K562 (cell line): ENCODE measurements at regions not wholly inside any gene's neighbourhood (a gene's known extent, or its start where the extent isn't known, plus 50 kb on each side); places are given as distances from the start of the nearest gene placed in this dataset.

Source experiments
- ATAC-seq: fragments of 200-7000 bp; cut with Tn5 transposase; 3 replicates; pipeline ENCODE4 v1.9.1; 2020; ENCODE audit warnings: moderate library complexity
- BruUV-seq: library from RNA; stranded (reverse); fragments of 400-500 nt; replicated peaks from 2 replicates; lab custom pipeline; 2021; lab: Mats Ljungman, UMichigan
- CTCF ChIA-PET: fragments of 300-600 bp; formaldehyde crosslinking; extraction: SDS; loops from one replicate; lab custom pipeline; 2021; ENCODE audit warnings: low intra/inter-chr PET ratio; lab: Yijun Ruan, JAX
- POLR2A ChIA-PET: fragments of 300-600, 350-650 bp; sonication (Branson Sonifier 250); formaldehyde crosslinking; extraction: SDS; loops from one replicate; lab custom pipeline; 2021; ENCODE audit warnings: antibody characterized with exemption, inconsistent platforms; lab: Yijun Ruan, JAX
- DNase-seq, 4 experiments: peaks; one replicate each; pipeline versions ENCODE4 v3.0.0 to v3.0.0-alpha.2; 2011 to 2018; ENCODE audit warnings: low spot score in 3 of 4, mixed read lengths in 3 of 4; ENCODE audit errors: extremely low read depth in 1 of 4
- FAIRE-seq: peaks from 2 replicates; lab custom pipeline; 2011; peaks lifted over from hg19 to GRCh38; lab: Jason Lieb, UNC
- H2AFZ ChIP-seq: 2 replicates; pipeline ENCODE4 v1.6.0; 2011; ENCODE audit warnings: low read depth, low read length, control low read depth, inconsistent platforms
- H3K27ac ChIP-seq: fragments of 200-600 bp; 3 replicates; pipeline ENCODE4 v1.8.0; 2011; ENCODE audit warnings: low read depth, mild to moderate bottlenecking, control low read depth, inconsistent platforms, low read length, moderate library complexity, mixed read lengths; ENCODE audit errors: extremely low read depth
- H3K27me3 ChIP-seq, 2 experiments: fragments of 300-600 bp in 1 of 2; 2 replicates in 1 of 2; 3 replicates in 1 of 2; pipeline versions ENCODE4 v1.6.0 to v1.8.0; 2011; ENCODE audit warnings: inconsistent platforms in 2 of 2, low read length in 2 of 2, mild to moderate bottlenecking in 1 of 2, mixed read lengths in 1 of 2, moderate library complexity in 1 of 2; ENCODE audit not compliant: control insufficient read depth in 2 of 2, insufficient read depth in 2 of 2
- H3K36me3 ChIP-seq: fragments of 300-600 bp; 3 replicates; pipeline ENCODE4 v1.8.0; 2011; ENCODE audit warnings: mild to moderate bottlenecking, low read length, inconsistent platforms; ENCODE audit not compliant: control insufficient read depth, insufficient read depth
- H3K4me1 ChIP-seq, 2 experiments: fragments of 200-600 bp in 1 of 2; replicated peaks in 1 of 2; 2 replicates in 1 of 2; 3 replicates in 1 of 2; pipeline versions ENCODE4 v1.5.1 to v1.8.0; 2011; ENCODE audit warnings: inconsistent platforms in 2 of 2, low read length in 2 of 2, mild to moderate bottlenecking in 1 of 2, mixed read lengths in 1 of 2, moderate library complexity in 1 of 2; ENCODE audit not compliant: control insufficient read depth in 2 of 2, insufficient read depth in 2 of 2
- H3K4me2 ChIP-seq: 2 replicates; pipeline ENCODE4 v1.6.1; 2011; ENCODE audit warnings: low read length, control low read depth, inconsistent platforms, mixed read lengths; ENCODE audit not compliant: insufficient read depth
- H3K4me3 ChIP-seq: fragments of 200-600 bp; sonication (generic), shearing (Covaris generic); 2 replicates; pipeline ENCODE4 v1.5.1; 2016; ENCODE audit warnings: control low read depth, inconsistent platforms
- H3K79me2 ChIP-seq: fragments of 200-600 bp; 3 replicates; pipeline ENCODE4 v1.8.0; 2011; ENCODE audit warnings: low read length, inconsistent platforms; ENCODE audit not compliant: control insufficient read depth, insufficient read depth
- H3K9ac ChIP-seq, 2 experiments: 2 replicates each; pipeline versions ENCODE4 v1.6.0 to v1.6.1; 2011; ENCODE audit warnings: low read depth in 2 of 2, low read length in 2 of 2, control low read depth in 1 of 2, inconsistent platforms in 1 of 2, mild to moderate bottlenecking in 1 of 2, mixed read lengths in 1 of 2; ENCODE audit not compliant: insufficient read depth in 1 of 2
- H3K9me1 ChIP-seq: one replicate; pipeline ENCODE4 v1.6.0; 2011; ENCODE audit warnings: inconsistent platforms, mild to moderate bottlenecking, low read length, moderate library complexity; ENCODE audit not compliant: control insufficient read depth, insufficient read depth
- H3K9me3 ChIP-seq: replicated peaks from 2 replicates; pipeline ENCODE4 v1.5.1; 2011; ENCODE audit warnings: low read depth, low read length, inconsistent platforms; ENCODE audit not compliant: control insufficient read depth, insufficient read depth
- H4K20me1 ChIP-seq: replicated peaks from 2 replicates; pipeline ENCODE4 v1.6.1; 2011; ENCODE audit warnings: low read length, inconsistent platforms, mixed read lengths; ENCODE audit not compliant: control insufficient read depth, insufficient read depth
- CEBPG ChIP-seq, 3 experiments: fragments of 200-800 bp in 1 of 3; sonication (Bioruptor generic) in 1 of 3; sonication (generic) in 1 of 3; formaldehyde crosslinking in 1 of 3; IDR thresholded peaks in 2 of 3; conservative IDR thresholded peaks in 1 of 3; 2 replicates each; pipeline versions ENCODE4 v1.6.1 to v1.8.0; 2016 to 2022; ENCODE audit warnings: missing compliant biosample characterization in 2 of 3, missing genetic modification characterization in 2 of 3, mild to moderate bottlenecking in 1 of 3, missing genetic modification reagents in 1 of 3
- NR2F6 ChIP-seq: fragments of 450-650 bp; formaldehyde crosslinking; IDR thresholded peaks from 2 replicates; pipeline ENCODE4 v1.4.0; 2020; ENCODE audit warnings: mild to moderate bottlenecking
- NR4A1 ChIP-seq, 2 experiments: fragments of 250-450 bp in 1 of 2; fragments of 450-650 bp in 1 of 2; sonication (Bioruptor Pico) in 1 of 2; IDR thresholded peaks; 2 replicates each; pipeline versions ENCODE4 v1.4.0 to v1.6.1; 2016 to 2020; ENCODE audit warnings: mild to moderate bottlenecking in 2 of 2, missing compliant biosample characterization in 1 of 2, missing genetic modification characterization in 1 of 2, moderate library complexity in 1 of 2
- RBM25 ChIP-seq: fragments of 200-400 bp; formaldehyde crosslinking; IDR thresholded peaks from 2 replicates; pipeline ENCODE4 v1.6.1; 2018; ENCODE audit warnings: low read length, low read depth, moderate library complexity; ENCODE audit not compliant: severe bottlenecking
- SAFB2 ChIP-seq: fragments of 200-400 bp; formaldehyde crosslinking; IDR thresholded peaks from 2 replicates; pipeline ENCODE4 v1.6.1; 2018; ENCODE audit warnings: borderline replicate concordance, low read length, low read depth, moderate library complexity; ENCODE audit not compliant: severe bottlenecking
- ZFX ChIP-seq: sonication (generic); formaldehyde crosslinking; IDR thresholded peaks from 2 replicates; pipeline ENCODE4 v1.8.0; 2022; ENCODE audit warnings: mild to moderate bottlenecking, missing genetic modification reagents, moderate library complexity
- ZZZ3 ChIP-seq: fragments of 450-650 bp; IDR thresholded peaks from 2 replicates; pipeline ENCODE4 v1.6.1; 2016; ENCODE audit warnings: antibody characterized with exemption, mild to moderate bottlenecking, moderate library complexity
- WGBS: fragments of 100-300 bp; shearing (Covaris generic); methylation state at CpG from one replicate; pipeline ENCODE4 v1.1.6; 2016; ENCODE audit warnings: low coverage, mixed read lengths; ENCODE audit not compliant: insufficient coverage; ENCODE audit errors: missing lambda C conversion rate; 5-methylcytosine and 5-hydroxymethylcytosine counted together
- in situ Hi-C: fragments of 300-500 bp; cut with MboI; formaldehyde crosslinking; loops from 4 replicates; pipeline ENCODE4 v1.15.0; 2018; ENCODE audit warnings: inconsistent platforms, mixed read lengths
- intact Hi-C: fragments of 100-400 bp; cut with micrococcal nuclease; formaldehyde crosslinking; loops from 2 replicates; pipeline ENCODE4 v1.14.2; 2022
- TF ChIP-seq, protein P1 (sequence below): IDR thresholded peaks from 3 replicates; pipeline ENCODE4 v1.6.1; 2011; ENCODE audit warnings: borderline replicate concordance, mild to moderate bottlenecking; ENCODE audit not compliant: insufficient read length, insufficient read depth
- TF ChIP-seq, protein P2 (sequence below): IDR thresholded peaks from 2 replicates; pipeline ENCODE4 v1.6.1; 2014; ENCODE audit warnings: antibody characterized with exemption
- TF ChIP-seq, protein P3 (sequence below): IDR thresholded peaks from 2 replicates; pipeline ENCODE4 v1.6.1; 2012; ENCODE audit warnings: low read depth, low read length, improper control_type of control experiment, borderline replicate concordance
- TF ChIP-seq, protein P4 (sequence below): fragments of 150-350 bp; IDR thresholded peaks from 2 replicates; pipeline ENCODE4 v1.6.1; 2014; ENCODE audit warnings: low read depth, mild to moderate bottlenecking, low read length, borderline replicate concordance
- TF ChIP-seq, protein P5 (sequence below): sonication (generic); formaldehyde crosslinking; IDR thresholded peaks from 2 replicates; pipeline ENCODE4 v1.5.0; 2020; ENCODE audit warnings: missing genetic modification reagents

DNA sequence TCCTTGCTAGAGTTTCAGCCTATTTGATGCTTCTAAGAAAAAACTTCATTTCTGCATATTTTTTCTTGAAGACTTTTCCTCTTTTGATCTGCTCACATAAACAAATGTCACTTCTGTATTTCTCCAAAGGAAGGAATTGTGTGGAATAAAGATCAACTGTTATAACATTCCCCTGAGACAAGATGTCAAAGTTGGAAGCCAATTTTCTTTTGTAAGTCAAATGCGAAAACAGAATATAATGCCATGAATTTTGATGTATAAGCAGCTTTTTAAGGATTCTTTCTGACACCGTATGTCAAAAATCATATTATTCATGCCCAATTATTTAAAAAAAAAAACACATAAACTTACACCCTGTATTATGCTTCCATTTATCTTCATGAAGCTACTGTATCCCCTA is 70.3 kb upstream of the NHSL1 start:
- peaks cover 28 to 46% of the 10 kb centered on the region in 2 experiments; a peak in 4 of 5 replicates for H3K27me3 ChIP-seq
- H3K4me3 ChIP-seq, result no peak overlapping the region
- in situ Hi-C loops, result no loop called here
- H4K20me1 ChIP-seq, result no peaks in the 10 kb centered on the region
- H3K9ac ChIP-seq, result no peak overlapping the region
- BruUV-seq, result no TSS peak
- POLR2A ChIA-PET, result interaction anchor here (1.2 kb wide), 1 partner anchor 10 kb away, joined by 3 read pairs; no protein-coding TSS in a partner anchor
- no peaks in the 10 kb centered on the region for H3K9me1 ChIP-seq
- H3K27ac ChIP-seq, result no peak overlapping the region
- H3K36me3 ChIP-seq, result no peaks in the 10 kb centered on the region
- FAIRE-seq, result no peak
- ATAC-seq, result no peak
- no peaks in the 10 kb centered on the region for H3K79me2 ChIP-seq
- DNase-seq, result no peak
- 0% methylated on average over 2 of the region's 2 CpGs for WGBS
- CTCF ChIA-PET, result no interaction called here
- H2AFZ ChIP-seq, result no peak overlapping the region
- intact Hi-C loops, result no loop called here
- H3K4me2 ChIP-seq, result no peak overlapping the region
- H3K4me1 ChIP-seq, result no peaks in the 10 kb centered on the region
- H3K9me3 ChIP-seq, result no peaks in the 10 kb centered on the region
- TF ChIP-seq NR4A1 (CRISPR knock-in tag; IDR thresholded peaks at IDR 0.05), result no peak
- TF ChIP-seq NR4A1 (tag; IDR thresholded peaks at IDR 0.05), result no peak
- TF ChIP-seq, protein P1, sequence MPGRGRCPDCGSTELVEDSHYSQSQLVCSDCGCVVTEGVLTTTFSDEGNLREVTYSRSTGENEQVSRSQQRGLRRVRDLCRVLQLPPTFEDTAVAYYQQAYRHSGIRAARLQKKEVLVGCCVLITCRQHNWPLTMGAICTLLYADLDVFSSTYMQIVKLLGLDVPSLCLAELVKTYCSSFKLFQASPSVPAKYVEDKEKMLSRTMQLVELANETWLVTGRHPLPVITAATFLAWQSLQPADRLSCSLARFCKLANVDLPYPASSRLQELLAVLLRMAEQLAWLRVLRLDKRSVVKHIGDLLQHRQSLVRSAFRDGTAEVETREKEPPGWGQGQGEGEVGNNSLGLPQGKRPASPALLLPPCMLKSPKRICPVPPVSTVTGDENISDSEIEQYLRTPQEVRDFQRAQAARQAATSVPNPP, result no peak
- TF ChIP-seq, protein P2, sequence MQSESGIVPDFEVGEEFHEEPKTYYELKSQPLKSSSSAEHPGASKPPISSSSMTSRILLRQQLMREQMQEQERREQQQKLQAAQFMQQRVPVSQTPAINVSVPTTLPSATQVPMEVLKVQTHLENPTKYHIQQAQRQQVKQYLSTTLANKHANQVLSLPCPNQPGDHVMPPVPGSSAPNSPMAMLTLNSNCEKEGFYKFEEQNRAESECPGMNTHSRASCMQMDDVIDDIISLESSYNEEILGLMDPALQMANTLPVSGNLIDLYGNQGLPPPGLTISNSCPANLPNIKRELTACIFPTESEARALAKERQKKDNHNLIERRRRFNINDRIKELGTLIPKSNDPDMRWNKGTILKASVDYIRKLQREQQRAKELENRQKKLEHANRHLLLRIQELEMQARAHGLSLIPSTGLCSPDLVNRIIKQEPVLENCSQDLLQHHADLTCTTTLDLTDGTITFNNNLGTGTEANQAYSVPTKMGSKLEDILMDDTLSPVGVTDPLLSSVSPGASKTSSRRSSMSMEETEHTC, result no peak
- TF ChIP-seq SAFB2, result no peak
- no peak for TF ChIP-seq RBM25
- TF ChIP-seq, protein P3, sequence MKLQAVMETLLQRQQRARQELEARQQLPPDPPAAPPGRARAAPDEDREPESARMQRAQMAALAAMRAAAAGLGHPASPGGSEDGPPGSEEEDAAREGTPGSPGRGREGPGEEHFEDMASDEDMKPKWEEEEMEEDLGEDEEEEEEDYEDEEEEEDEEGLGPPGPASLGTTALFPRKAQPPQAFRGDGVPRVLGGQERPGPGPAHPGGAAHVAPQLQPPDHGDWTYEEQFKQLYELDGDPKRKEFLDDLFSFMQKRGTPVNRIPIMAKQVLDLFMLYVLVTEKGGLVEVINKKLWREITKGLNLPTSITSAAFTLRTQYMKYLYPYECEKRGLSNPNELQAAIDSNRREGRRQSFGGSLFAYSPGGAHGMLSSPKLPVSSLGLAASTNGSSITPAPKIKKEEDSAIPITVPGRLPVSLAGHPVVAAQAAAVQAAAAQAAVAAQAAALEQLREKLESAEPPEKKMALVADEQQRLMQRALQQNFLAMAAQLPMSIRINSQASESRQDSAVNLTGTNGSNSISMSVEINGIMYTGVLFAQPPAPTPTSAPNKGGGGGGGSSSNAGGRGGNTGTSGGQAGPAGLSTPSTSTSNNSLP, result no peak
- TF ChIP-seq, protein P4, sequence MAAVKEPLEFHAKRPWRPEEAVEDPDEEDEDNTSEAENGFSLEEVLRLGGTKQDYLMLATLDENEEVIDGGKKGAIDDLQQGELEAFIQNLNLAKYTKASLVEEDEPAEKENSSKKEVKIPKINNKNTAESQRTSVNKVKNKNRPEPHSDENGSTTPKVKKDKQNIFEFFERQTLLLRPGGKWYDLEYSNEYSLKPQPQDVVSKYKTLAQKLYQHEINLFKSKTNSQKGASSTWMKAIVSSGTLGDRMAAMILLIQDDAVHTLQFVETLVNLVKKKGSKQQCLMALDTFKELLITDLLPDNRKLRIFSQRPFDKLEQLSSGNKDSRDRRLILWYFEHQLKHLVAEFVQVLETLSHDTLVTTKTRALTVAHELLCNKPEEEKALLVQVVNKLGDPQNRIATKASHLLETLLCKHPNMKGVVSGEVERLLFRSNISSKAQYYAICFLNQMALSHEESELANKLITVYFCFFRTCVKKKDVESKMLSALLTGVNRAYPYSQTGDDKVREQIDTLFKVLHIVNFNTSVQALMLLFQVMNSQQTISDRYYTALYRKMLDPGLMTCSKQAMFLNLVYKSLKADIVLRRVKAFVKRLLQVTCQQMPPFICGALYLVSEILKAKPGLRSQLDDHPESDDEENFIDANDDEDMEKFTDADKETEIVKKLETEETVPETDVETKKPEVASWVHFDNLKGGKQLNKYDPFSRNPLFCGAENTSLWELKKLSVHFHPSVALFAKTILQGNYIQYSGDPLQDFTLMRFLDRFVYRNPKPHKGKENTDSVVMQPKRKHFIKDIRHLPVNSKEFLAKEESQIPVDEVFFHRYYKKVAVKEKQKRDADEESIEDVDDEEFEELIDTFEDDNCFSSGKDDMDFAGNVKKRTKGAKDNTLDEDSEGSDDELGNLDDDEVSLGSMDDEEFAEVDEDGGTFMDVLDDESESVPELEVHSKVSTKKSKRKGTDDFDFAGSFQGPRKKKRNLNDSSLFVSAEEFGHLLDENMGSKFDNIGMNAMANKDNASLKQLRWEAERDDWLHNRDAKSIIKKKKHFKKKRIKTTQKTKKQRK, result no peak
- no peak for TF ChIP-seq ZZZ3
- TF ChIP-seq, protein P5, sequence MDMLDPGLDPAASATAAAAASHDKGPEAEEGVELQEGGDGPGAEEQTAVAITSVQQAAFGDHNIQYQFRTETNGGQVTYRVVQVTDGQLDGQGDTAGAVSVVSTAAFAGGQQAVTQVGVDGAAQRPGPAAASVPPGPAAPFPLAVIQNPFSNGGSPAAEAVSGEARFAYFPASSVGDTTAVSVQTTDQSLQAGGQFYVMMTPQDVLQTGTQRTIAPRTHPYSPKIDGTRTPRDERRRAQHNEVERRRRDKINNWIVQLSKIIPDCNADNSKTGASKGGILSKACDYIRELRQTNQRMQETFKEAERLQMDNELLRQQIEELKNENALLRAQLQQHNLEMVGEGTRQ, result no peak
- no peak for TF ChIP-seq NR2F6 (CRISPR knock-in tag)
- TF ChIP-seq ZFX, result no peak
- TF ChIP-seq CEBPG (CRISPR knock-in tag; IDR thresholded peaks at IDR 0.05), result no peak
- TF ChIP-seq CEBPG (tag; conservative IDR thresholded peaks at IDR 0.05 in 1 of 2, IDR thresholded peaks at IDR 0.05 in 1 of 2), result no peak
